ENCODE measurements at regions not wholly inside any gene's neighbourhood (a gene's known extent, or its start where the extent isn't known, plus 50 kb on each side); places are given as distances from the start of the nearest gene placed in this dataset.

- H3K4me3 Mint-ChIP-seq = no peak overlapping the region
- no peaks in the 10 kb centered on the region for H3F3A ChIP-seq (ENCODE audit: low read depth)
- H3K36me3 Mint-ChIP-seq = no peaks in the 10 kb centered on the region
Measured at GRCh38 chr6:22825210-22825609, 255.8 kb downstream of the HDGFL1 start.

GRCh38 chr6:22826961-22827360, 257.6 kb downstream of the HDGFL1 start:
- Mint-ChIP-seq H3K4me3 (no peak overlapping the region), H3K27ac (no peak overlapping the region)

More at GRCh38 chr6:22825210-22825609, 255.8 kb downstream of the HDGFL1 start:
- Histone ChIP-seq H3K79me2 (ENCODE audit: low read depth) (no peaks in the 10 kb centered on the region), H3K4me3 (no peak overlapping the region), H3K9me3 (ENCODE audit: low read depth) (no peaks in the 10 kb centered on the region), H4K20me1 (ENCODE audit: low read depth) (no peaks in the 10 kb centered on the region), H3K4me1 (peaks cover 6% of the 10 kb centered on the region), H3K4me2 (no peak overlapping the region), H3K9ac (no peak overlapping the region), H3K27me3 (no peaks in the 10 kb centered on the region), H2AFZ (replicated peaks) (no peak overlapping the region), H3K36me3 (no peaks in the 10 kb centered on the region), H3K27ac (no peak overlapping the region)
- H3K27me3 Mint-ChIP-seq (ENCODE audit: insufficient read depth, low read depth) = peaks cover 2% of the 10 kb centered on the region
- DNase-seq (ENCODE audit: low spot score) = no peak
- H3K27ac Mint-ChIP-seq = no peak overlapping the region
- no peak for TF ChIP-seq EZH2 (IDR thresholded peaks at IDR 0.05)
- no peak for TF ChIP-seq EZH2phosphoT487 (IDR thresholded peaks at IDR 0.05)
- TF ChIP-seq CTCF (IDR thresholded peaks at IDR 0.05) = no peak
- peaks cover 3% of the 10 kb centered on the region for H3K9me3 Mint-ChIP-seq
- H3K4me1 Mint-ChIP-seq = peaks cover 24% of the 10 kb centered on the region

GRCh38 chr6:22827760-22828159, 258.4 kb downstream of the HDGFL1 start:
- Histone ChIP-seq H3K4me2 (no peak overlapping the region), H2AFZ (replicated peaks) (no peak overlapping the region), H3K9me3 (ENCODE audit: low read depth) (no peaks in the 10 kb centered on the region), H3K79me2 (ENCODE audit: low read depth) (no peaks in the 10 kb centered on the region), H3K27me3 (no peaks in the 10 kb centered on the region), H3K4me1 (peaks cover 6% of the 10 kb centered on the region), H3K4me3 (no peak overlapping the region), H3K36me3 (no peaks in the 10 kb centered on the region), H4K20me1 (ENCODE audit: low read depth) (no peaks in the 10 kb centered on the region), H3K27ac (no peak overlapping the region), H3F3A (ENCODE audit: low read depth) (no peaks in the 10 kb centered on the region), H3K9ac (no peak overlapping the region)
- H3K4me1 Mint-ChIP-seq = peaks cover 24% of the 10 kb centered on the region
- TF ChIP-seq CTCF (IDR thresholded peaks at IDR 0.05) = no peak
- no peak for TF ChIP-seq EZH2 (IDR thresholded peaks at IDR 0.05)
- TF ChIP-seq EZH2phosphoT487 (IDR thresholded peaks at IDR 0.05) = no peak
- no peak for DNase-seq (ENCODE audit: low spot score)
- H3K9me3 Mint-ChIP-seq = no peaks in the 10 kb centered on the region
- H3K27ac Mint-ChIP-seq = no peak overlapping the region
- no peaks in the 10 kb centered on the region for H3K36me3 Mint-ChIP-seq
- no peaks in the 10 kb centered on the region for H3K27me3 Mint-ChIP-seq (ENCODE audit: insufficient read depth, low read depth)
- no peak overlapping the region for H3K4me3 Mint-ChIP-seq

More at GRCh38 chr6:22826961-22827360, 257.6 kb downstream of the HDGFL1 start:
- Histone ChIP-seq H3K9ac (no peak overlapping the region), H3K36me3 (no peaks in the 10 kb centered on the region), H3K4me2 (no peak overlapping the region), H3K27me3 (no peaks in the 10 kb centered on the region), H3K9me3 (ENCODE audit: low read depth) (no peaks in the 10 kb centered on the region), H3F3A (ENCODE audit: low read depth) (no peaks in the 10 kb centered on the region), H4K20me1 (ENCODE audit: low read depth) (no peaks in the 10 kb centered on the region), H3K4me3 (no peak overlapping the region), H2AFZ (replicated peaks) (no peak overlapping the region), H3K79me2 (ENCODE audit: low read depth) (no peaks in the 10 kb centered on the region), H3K27ac (no peak overlapping the region), H3K4me1 (peaks cover 6% of the 10 kb centered on the region)
- no peaks in the 10 kb centered on the region for H3K36me3 Mint-ChIP-seq
- no peak for DNase-seq (ENCODE audit: low spot score)
- H3K4me1 Mint-ChIP-seq = peaks cover 24% of the 10 kb centered on the region
- H3K27me3 Mint-ChIP-seq (ENCODE audit: insufficient read depth, low read depth) = no peaks in the 10 kb centered on the region
- H3K9me3 Mint-ChIP-seq = no peaks in the 10 kb centered on the region
- TF ChIP-seq EZH2 (IDR thresholded peaks at IDR 0.05) (no peak), CTCF (IDR thresholded peaks at IDR 0.05) (no peak), EZH2phosphoT487 (IDR thresholded peaks at IDR 0.05) (no peak)

All from neural progenitor cell (in vitro differentiated cells).